T-helper 1 cell treated with Interleukin-12 subunit alpha and Interleukin-12 subunit beta and Interleukin-4 antibody, amounts not matched to agents 30 ng/mL and 1 ng/mL, for 36 hours (primary cell): ENCODE measurements at regions not wholly inside any gene's neighbourhood (a gene's known extent, or its start where the extent isn't known, plus 50 kb on each side); places are given as distances from the start of the nearest gene placed in this dataset.

Experiments used
- intact Hi-C: fragments of 100-400 bp; cut with micrococcal nuclease; formaldehyde crosslinking; loops from one replicate; pipeline ENCODE4 v1.15.1; 2024

DNA sequence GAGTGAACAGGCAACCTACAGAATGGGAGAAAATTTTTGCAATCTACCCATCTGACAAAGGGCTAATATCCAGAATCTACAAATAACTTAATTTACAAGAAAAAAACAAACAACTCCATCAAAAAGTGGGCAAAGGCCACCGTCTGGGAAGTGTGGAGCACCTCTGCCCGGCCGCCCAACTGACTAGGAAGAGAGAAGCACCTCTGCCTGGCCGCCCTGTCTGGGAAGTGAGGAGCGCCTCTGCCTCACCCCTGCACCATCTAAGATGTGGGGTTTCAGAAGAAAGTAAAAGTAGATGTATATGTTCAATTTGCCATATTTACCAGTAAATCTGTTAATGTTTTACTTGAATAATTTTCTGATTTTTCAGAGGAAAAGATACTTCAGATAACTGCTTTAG is 108.1 kb upstream of the TMEM161B start:
- intact Hi-C loops: no loop called here

DNA sequence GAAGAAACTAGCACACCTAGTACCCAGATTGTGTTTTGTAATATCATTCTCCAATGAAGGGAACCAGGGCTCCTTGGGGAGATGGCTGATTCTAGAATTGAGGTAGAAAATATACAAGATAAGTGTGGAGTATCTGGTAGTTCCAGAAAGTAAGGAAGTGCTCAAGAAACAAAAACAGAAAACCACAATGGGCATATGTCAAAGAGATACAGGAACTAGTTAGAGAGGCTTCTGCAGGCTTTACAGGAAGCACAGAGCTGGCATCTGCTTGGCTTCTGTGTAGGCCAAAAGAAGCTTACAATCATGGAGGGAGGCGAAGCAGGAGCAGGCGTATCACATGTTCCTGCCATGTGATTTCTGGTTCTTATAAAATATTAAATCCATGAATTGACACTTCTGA is 105.7 kb upstream of the TMEM161B start:
- intact Hi-C loops: no loop called here

DNA sequence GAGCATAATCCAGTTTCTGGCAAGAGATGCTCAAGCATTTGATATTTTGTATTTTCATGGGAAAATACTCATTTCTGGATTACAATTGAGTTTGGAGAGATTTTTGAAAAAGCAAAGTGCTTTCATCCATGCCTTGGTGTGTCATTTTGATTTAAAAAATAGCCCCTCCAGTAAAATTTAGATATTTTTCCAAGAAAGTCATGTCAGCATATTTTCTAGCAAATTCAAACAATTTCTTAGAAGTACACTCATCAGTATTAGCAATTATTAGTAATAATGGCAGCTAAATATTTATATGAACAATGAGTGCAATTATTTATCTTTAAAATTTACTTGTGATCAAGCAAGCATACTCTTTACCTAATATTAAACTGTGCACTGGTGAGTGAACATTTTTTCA is 102.2 kb upstream of the TMEM161B start:
- intact Hi-C loops: no loop called here

DNA sequence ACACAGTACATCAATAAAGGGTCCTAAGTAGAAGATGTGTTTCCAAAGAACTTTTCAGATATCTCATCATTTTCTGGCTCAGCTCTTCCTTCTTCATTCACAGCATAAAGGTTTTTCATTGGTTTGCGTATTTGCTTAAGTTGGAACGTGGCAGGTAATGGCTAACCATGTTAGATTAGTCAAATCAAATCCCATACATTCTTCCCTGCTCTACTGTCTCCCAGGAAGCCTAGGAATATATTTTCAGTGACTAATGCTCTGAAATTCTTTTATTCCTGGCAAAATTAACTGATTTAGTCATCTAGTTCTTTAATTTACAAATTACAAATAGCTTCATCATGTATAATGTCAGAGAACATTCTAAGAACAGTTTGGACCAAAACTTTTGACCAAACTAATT is 99.6 kb upstream of the TMEM161B start:
- intact Hi-C loops: no loop called here

DNA sequence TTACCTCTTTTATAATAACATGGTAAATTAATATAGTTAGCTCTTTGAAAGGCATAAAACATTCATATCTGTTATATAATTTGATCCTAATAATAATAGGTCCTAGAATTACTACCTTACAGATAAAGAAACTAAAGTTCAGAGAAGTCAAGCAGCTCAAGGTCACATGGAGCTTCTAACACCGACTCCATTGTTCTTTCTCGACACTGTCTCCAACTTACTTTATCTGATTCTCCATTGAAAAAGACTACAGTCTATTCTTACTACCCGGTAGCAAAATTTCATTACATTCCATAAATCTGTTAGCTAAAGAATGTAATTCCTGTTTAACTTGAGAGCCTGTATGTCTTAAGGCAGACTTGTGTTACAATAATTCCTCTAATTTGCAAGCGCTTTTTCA is 96.3 kb upstream of the TMEM161B start:
- intact Hi-C loops: no loop called here

DNA sequence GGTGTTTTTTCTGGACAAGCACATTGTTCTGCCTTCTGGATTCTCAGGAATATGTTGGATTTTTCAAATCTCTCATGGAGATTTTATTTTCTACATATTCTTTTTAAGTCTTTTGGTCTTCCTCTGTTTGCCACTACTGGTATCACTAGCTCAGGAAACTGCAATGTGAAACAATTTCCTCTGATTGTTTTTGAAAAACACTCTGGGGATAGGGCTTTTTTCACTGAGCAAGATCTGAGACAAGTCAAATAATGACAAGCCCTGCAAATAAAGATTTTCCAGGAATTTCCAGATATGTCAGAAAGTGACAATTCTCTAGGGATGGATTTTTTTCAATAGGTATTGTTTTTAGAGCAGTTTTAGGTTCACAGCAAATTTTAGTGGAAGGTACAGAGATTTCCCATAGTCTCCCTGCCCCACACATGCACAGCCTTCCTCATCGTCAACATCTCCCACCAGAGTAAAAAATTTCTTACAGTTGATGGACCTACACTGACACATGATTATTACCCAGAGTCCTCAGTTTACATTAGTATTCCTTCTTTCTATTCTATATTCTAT is 86.9 kb upstream of the TMEM161B start:
- intact Hi-C loops: no loop called here

DNA sequence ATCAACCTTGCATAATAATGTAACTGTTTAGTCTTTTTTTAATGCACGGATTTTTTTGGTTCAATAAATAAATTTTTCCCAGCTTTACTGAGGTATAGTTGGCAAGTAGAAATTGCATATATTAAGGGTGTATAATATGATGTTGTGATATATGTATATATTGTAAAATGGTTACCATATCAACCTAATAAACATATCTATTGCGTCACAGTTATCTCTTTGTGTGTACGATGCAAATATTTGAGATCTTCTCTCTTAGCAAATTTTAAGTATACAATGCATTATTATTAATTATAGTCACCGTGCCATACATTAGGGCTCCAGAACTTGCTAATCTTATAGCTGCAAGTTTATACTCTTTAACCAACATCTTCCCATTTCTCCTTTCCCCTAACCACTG is 57.2 kb upstream of the TMEM161B start:
- intact Hi-C loops: no loop called here

DNA sequence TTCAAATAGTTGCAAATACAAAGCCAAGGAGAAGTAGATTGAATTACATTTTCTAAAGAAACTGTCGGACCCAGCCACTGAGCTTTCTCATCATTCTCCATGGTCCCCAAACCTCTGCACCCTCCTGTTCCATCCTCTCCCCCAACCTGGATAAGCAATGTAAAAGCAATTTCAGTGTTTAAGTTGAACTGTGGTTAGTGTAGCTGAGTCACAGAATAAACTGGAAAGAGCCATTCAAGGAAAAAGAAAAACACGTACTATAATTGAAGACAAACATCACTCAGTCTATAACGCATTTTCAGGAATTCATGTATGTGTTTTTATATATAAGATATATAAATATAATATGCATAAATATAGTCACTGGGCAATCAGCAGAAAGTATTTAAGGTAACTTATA is 54.1 kb upstream of the TMEM161B start:
- intact Hi-C loops: no loop called here
